ENCODE measurements at regions not wholly inside any gene's neighbourhood (a gene's known extent, or its start where the extent isn't known, plus 50 kb on each side); places are given as distances from the start of the nearest gene placed in this dataset.

DNA sequence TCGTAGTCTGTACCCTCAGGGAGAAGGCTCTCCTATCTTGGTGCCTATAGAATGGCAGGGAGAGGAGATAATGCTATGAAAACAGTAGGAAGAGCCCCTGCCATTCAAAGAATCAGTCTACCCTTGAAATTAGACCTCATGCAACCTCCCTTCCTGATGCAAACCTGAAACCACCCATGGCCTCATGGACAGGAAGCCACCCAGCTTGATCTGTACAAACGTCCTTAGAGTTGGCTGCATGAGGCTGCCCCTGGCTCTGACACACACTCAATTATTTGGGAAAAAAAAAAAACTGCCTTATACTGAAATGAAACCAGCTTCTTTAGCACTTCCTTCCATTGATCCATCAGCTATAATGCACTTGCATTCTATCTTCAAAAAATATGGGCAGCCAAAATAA is 116.6 kb upstream of the BCL2L14 start:
- TF ChIP-seq FOXM1 (IDR thresholded peaks at IDR 0.05; ENCODE audit: borderline replicate concordance, low read depth) (no peak), EP300 (IDR thresholded peaks at IDR 0.05; ENCODE audit: borderline replicate concordance) (no peak), YY1 (IDR thresholded peaks at IDR 0.05; ENCODE audit: low read depth) (no peak), TCF12 (IDR thresholded peaks at IDR 0.05; ENCODE audit: low read depth) (no peak)
